ENCODE measurements at regions not wholly inside any gene's neighbourhood (a gene's known extent, or its start where the extent isn't known, plus 50 kb on each side); places are given as distances from the start of the nearest gene placed in this dataset.

GRCh38 chr7:91520645-91521044 lies 256.4 kb downstream of the FZD1 start:
- ChIA-PET CTCF (no interaction called here), POLR2A (no interaction called here)
- no peak for DNase-seq (ENCODE audit: low read depth, low spot score)
- no peak overlapping the region for H3K4me3 ChIP-seq (ENCODE audit: low read depth, low read length)
- no peak for TF ChIP-seq CTCF (IDR thresholded peaks at IDR 0.05; ENCODE audit: insufficient read depth, low read length, missing control alignments)

GRCh38 chr7:91526404-91526803 lies 262.2 kb downstream of the FZD1 start:
- H3K4me3 ChIP-seq (ENCODE audit: low read depth, low read length): no peak overlapping the region
- CTCF ChIA-PET: no interaction called here
- DNase-seq (ENCODE audit: low read depth, low spot score): no peak
- POLR2A ChIA-PET: no interaction called here
- TF ChIP-seq CTCF (IDR thresholded peaks at IDR 0.05; ENCODE audit: insufficient read depth, low read length, missing control alignments): no peak

- ChIA-PET POLR2A (no interaction called here), CTCF (interaction anchor here (0.9 kb wide), 1 partner anchor 10 kb away, joined by 3 read pairs; no protein-coding TSS in a partner anchor)
- no peak for TF ChIP-seq CTCF (IDR thresholded peaks at IDR 0.05; ENCODE audit: insufficient read depth, low read length, missing control alignments)
- DNase-seq (ENCODE audit: low read depth, low spot score): no peak
- H3K4me3 ChIP-seq (ENCODE audit: low read depth, low read length): no peak overlapping the region
These were observed 263.2 kb downstream of the FZD1 start for GRCh38 chr7:91527460-91527859.

GRCh38 chr7:91533996-91534395 lies 269.8 kb downstream of the FZD1 start:
- no peak overlapping the region for H3K4me3 ChIP-seq (ENCODE audit: low read depth, low read length)
- POLR2A ChIA-PET: no interaction called here
- CTCF ChIA-PET: no interaction called here
- DNase-seq (ENCODE audit: low read depth, low spot score): no peak
- no peak for TF ChIP-seq CTCF (IDR thresholded peaks at IDR 0.05; ENCODE audit: insufficient read depth, low read length, missing control alignments)

- CTCF ChIA-PET: interaction anchor here (1.0 kb wide), 1 partner anchor 10 kb away, joined by 3 read pairs; no protein-coding TSS in a partner anchor
- POLR2A ChIA-PET: no interaction called here
- H3K4me3 ChIP-seq (ENCODE audit: low read depth, low read length): no peak overlapping the region
- no peak for DNase-seq (ENCODE audit: low read depth, low spot score)
- TF ChIP-seq CTCF (IDR thresholded peaks at IDR 0.05; ENCODE audit: insufficient read depth, low read length, missing control alignments): no peak
These were observed 273.3 kb downstream of the FZD1 start for GRCh38 chr7:91537260-91538152.

- no peak for TF ChIP-seq CTCF (IDR thresholded peaks at IDR 0.05; ENCODE audit: insufficient read depth, low read length, missing control alignments)
- ChIA-PET POLR2A (no interaction called here), CTCF (no interaction called here)
- DNase-seq (ENCODE audit: low read depth, low spot score): no peak
- no peak overlapping the region for H3K4me3 ChIP-seq (ENCODE audit: low read depth, low read length)
These were observed 277.4 kb downstream of the FZD1 start for GRCh38 chr7:91541641-91542040.

All from AG04449 (cell line).